DND-41 (cell line): ENCODE measurements at regions not wholly inside any gene's neighbourhood (a gene's known extent, or its start where the extent isn't known, plus 50 kb on each side); places are given as distances from the start of the nearest gene placed in this dataset.

ENCODE experiments used
- ATAC-seq: fragments of 200-7000 bp; cut with Tn5 transposase; 3 replicates; pipeline ENCODE4 v1.9.1; 2021; ENCODE audit warnings: low read depth; ENCODE audit not compliant: insufficient read depth
- DNase-seq: peaks from one replicate; pipeline ENCODE4 v3.0.0-alpha.2; 2020
- H2AFZ ChIP-seq: 2 replicates; pipeline ENCODE4 v1.6.0; 2012; ENCODE audit warnings: low read depth, low read length
- H3K27ac ChIP-seq: 2 replicates; pipeline ENCODE4 v1.5.1; 2012; ENCODE audit warnings: low read length, inconsistent platforms
- H3K27me3 ChIP-seq: fragments of 200-600 bp; sonication (generic); 2 replicates; pipeline ENCODE4 v1.6.0; 2012; ENCODE audit warnings: low read length, mild to moderate bottlenecking, inconsistent platforms; ENCODE audit not compliant: insufficient read depth, poor library complexity
- H3K36me3 ChIP-seq: 2 replicates; pipeline ENCODE4 v1.5.1; 2012; ENCODE audit warnings: low read length, inconsistent platforms; ENCODE audit not compliant: insufficient read depth
- H3K4me1 ChIP-seq: 2 replicates; pipeline ENCODE4 v1.5.1; 2012; ENCODE audit warnings: mild to moderate bottlenecking, low read length; ENCODE audit not compliant: insufficient read depth
- H3K4me2 ChIP-seq: 2 replicates; pipeline ENCODE4 v1.6.0; 2012; ENCODE audit warnings: mild to moderate bottlenecking, moderate library complexity, low read length, inconsistent platforms; ENCODE audit not compliant: insufficient read depth
- H3K4me3 ChIP-seq, 2 experiments: fragments of 200-600 bp in 1 of 2; shearing (Covaris generic) in 1 of 2; 2 replicates each; pipeline ENCODE4 v1.5.1; 2012 to 2016; ENCODE audit warnings: inconsistent platforms in 2 of 2, low read length in 2 of 2, mild to moderate bottlenecking in 2 of 2, low read depth in 1 of 2, moderate library complexity in 1 of 2
- H3K79me2 ChIP-seq: 2 replicates; pipeline ENCODE4 v1.6.0; 2012; ENCODE audit warnings: low read length, inconsistent platforms; ENCODE audit not compliant: insufficient read depth
- H3K9ac ChIP-seq: 2 replicates; pipeline ENCODE4 v1.6.0; 2012; ENCODE audit warnings: low read depth, mild to moderate bottlenecking, inconsistent platforms, low read length, moderate library complexity
- H3K9me3 ChIP-seq: 2 replicates; pipeline ENCODE4 v1.5.1; 2012; ENCODE audit warnings: low read length, moderate library complexity, mild to moderate bottlenecking, inconsistent platforms; ENCODE audit not compliant: insufficient read depth, severe bottlenecking
- H4K20me1 ChIP-seq: 2 replicates; pipeline ENCODE4 v1.6.0; 2012; ENCODE audit warnings: low read length; ENCODE audit not compliant: insufficient read depth
- EZH2 ChIP-seq: IDR thresholded peaks from 3 replicates; pipeline ENCODE4 v1.6.1; 2012; ENCODE audit warnings: borderline replicate concordance, low read depth, mild to moderate bottlenecking, moderate library complexity, low read length, inconsistent platforms; ENCODE audit not compliant: severe bottlenecking
- TF ChIP-seq, protein P1 (sequence below): IDR thresholded peaks from 2 replicates; pipeline ENCODE4 v1.5.1; 2012; ENCODE audit warnings: borderline replicate concordance, low read length, moderate library complexity, mild to moderate bottlenecking; ENCODE audit not compliant: poor library complexity, severe bottlenecking; ENCODE audit errors: extremely low read depth

GRCh38 chr3:24631481-24631880 lies 136.8 kb upstream of the THRB start:
- DNase-seq (no peak), ATAC-seq (no peak)
- no peak overlapping the region for H2AFZ ChIP-seq
- H3K9ac ChIP-seq: no peak overlapping the region
- H3K36me3 ChIP-seq: no peaks in the 10 kb centered on the region
- TF ChIP-seq, protein P1, sequence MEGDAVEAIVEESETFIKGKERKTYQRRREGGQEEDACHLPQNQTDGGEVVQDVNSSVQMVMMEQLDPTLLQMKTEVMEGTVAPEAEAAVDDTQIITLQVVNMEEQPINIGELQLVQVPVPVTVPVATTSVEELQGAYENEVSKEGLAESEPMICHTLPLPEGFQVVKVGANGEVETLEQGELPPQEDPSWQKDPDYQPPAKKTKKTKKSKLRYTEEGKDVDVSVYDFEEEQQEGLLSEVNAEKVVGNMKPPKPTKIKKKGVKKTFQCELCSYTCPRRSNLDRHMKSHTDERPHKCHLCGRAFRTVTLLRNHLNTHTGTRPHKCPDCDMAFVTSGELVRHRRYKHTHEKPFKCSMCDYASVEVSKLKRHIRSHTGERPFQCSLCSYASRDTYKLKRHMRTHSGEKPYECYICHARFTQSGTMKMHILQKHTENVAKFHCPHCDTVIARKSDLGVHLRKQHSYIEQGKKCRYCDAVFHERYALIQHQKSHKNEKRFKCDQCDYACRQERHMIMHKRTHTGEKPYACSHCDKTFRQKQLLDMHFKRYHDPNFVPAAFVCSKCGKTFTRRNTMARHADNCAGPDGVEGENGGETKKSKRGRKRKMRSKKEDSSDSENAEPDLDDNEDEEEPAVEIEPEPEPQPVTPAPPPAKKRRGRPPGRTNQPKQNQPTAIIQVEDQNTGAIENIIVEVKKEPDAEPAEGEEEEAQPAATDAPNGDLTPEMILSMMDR: no peak
- TF ChIP-seq EZH2: no peak
- H3K27me3 ChIP-seq: no peaks in the 10 kb centered on the region
- no peaks in the 10 kb centered on the region for H3K79me2 ChIP-seq
- H3K27ac ChIP-seq: no peak overlapping the region
- H3K9me3 ChIP-seq: no peaks in the 10 kb centered on the region
- H3K4me1 ChIP-seq: no peaks in the 10 kb centered on the region
- H3K4me3 ChIP-seq: no peak overlapping the region
- H3K4me2 ChIP-seq: no peak overlapping the region
- H4K20me1 ChIP-seq: no peaks in the 10 kb centered on the region

DNA sequence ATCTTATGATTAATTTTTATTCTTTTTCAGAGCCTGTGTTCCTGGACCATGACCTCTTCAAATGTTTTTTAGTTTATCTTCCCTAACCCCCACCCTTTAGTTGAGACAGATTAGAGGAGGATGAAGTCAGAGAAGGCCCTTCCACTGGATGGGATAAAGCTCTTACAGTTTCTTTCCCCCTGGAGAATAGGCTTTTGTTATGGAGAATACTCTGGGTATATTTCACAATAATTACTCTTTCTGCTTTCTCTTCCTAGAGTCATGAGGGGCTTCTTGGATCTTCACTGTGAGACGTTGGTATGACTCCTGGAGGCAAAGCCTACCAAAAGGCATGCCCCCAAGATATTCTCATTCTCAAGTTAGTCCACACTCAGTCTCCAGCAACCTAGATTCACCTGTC lies 144.4 kb upstream of the THRB start:
- H3K4me2 ChIP-seq: no peak overlapping the region
- no peaks in the 10 kb centered on the region for H3K9me3 ChIP-seq
- no peaks in the 10 kb centered on the region for H3K4me1 ChIP-seq
- DNase-seq: no peak
- no peak overlapping the region for H3K9ac ChIP-seq
- no peaks in the 10 kb centered on the region for H3K27me3 ChIP-seq
- H3K79me2 ChIP-seq: no peaks in the 10 kb centered on the region
- no peaks in the 10 kb centered on the region for H4K20me1 ChIP-seq
- TF ChIP-seq, protein P1: no peak
- TF ChIP-seq EZH2: no peak
- H3K27ac ChIP-seq: no peak overlapping the region
- no peak overlapping the region for H2AFZ ChIP-seq
- ATAC-seq: no peak
- no peak overlapping the region for H3K4me3 ChIP-seq
- H3K36me3 ChIP-seq: no peaks in the 10 kb centered on the region

DNA sequence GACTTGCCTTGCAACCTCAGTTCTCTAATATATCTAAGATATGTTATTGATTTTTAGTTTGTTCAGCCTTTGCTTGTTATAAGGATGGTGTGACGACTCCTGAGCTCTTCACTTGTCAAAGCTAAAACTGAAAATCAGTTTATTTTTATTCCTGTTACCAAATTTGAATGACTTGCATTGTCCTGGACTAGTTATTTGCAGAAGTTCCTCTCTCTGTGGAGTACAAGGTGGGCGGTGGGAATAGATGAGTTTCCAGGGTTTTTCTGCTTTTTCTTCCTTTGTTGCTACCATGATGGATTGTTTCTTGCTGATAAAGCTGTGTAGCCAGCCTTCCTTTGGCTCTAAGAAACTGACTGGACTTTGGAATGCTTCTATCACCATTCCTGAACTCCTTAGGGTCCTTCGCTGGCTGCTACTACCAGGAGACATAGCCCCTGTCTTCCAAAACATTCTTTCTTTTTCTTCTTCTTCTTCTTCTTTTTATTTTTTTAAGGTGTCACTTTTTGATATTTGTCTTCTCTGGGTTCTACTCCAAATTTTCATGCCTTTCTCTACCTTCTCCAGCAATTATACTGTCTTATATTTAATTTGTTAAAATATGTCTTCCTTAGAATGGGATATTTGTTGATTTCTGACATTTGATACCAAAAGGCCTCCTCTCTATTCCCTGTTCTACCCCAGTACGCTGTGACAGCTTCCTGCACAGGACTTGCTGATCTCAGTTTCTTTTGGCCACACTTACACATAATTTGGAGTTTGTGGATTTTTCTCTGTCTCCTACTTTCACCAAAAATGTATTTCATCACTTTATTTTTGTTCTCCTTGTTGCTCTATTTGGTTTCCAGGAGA lies 145.1 kb upstream of the THRB start:
- Histone ChIP-seq H3K79me2 (no peaks in the 10 kb centered on the region), H3K36me3 (no peaks in the 10 kb centered on the region), H3K4me1 (no peaks in the 10 kb centered on the region), H4K20me1 (no peaks in the 10 kb centered on the region), H3K27me3 (no peaks in the 10 kb centered on the region), H3K9ac (no peak overlapping the region), H3K4me2 (no peak overlapping the region), H3K4me3 (no peak overlapping the region), H3K27ac (no peak overlapping the region), H2AFZ (no peak overlapping the region), H3K9me3 (no peaks in the 10 kb centered on the region)
- DNase-seq: no peak
- no peak for ATAC-seq
- TF ChIP-seq EZH2: no peak
- TF ChIP-seq, protein P1: no peak
